GM18502 (cell line): ENCODE measurements at regions not wholly inside any gene's neighbourhood (a gene's known extent, or its start where the extent isn't known, plus 50 kb on each side); places are given as distances from the start of the nearest gene placed in this dataset.
A peak's percentile ranks its signal among the peaks of the same experiment; 100 is the strongest.
"Not testable (repeated sequence)": the region's sequence is repeated elsewhere in the genome, so short reads cannot be mapped to it uniquely, and the experiment has no call there.

Experiments
- ATAC-seq: cut with Tn5 transposase; IDR thresholded peaks from one replicate; pipeline ENCODE4 v1.9.1; 2021; ENCODE audit warnings: mild to moderate bottlenecking; ENCODE audit not compliant: unreplicated experiment, poor library complexity

DNA sequence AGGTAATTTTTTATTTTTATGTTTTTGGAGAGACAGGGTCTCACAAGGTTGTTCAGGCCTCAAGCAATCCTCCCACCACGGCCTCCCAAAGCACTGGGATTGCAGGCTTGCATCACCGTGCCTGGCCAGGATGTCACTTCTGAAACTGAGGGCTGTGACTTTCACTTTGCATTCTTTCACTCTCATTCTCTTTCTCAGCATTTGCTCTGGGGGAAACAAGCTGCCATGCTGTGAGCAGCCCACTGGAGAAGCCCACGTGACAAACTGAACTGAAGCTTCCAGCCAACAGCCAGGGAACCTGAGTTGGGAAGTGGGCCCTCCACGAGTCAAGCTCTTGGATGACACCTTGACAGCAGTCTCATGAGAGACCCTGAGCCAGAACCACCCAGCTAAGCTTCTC lies 109.4 kb downstream of the C5orf15 start:
- no peak for ATAC-seq

DNA sequence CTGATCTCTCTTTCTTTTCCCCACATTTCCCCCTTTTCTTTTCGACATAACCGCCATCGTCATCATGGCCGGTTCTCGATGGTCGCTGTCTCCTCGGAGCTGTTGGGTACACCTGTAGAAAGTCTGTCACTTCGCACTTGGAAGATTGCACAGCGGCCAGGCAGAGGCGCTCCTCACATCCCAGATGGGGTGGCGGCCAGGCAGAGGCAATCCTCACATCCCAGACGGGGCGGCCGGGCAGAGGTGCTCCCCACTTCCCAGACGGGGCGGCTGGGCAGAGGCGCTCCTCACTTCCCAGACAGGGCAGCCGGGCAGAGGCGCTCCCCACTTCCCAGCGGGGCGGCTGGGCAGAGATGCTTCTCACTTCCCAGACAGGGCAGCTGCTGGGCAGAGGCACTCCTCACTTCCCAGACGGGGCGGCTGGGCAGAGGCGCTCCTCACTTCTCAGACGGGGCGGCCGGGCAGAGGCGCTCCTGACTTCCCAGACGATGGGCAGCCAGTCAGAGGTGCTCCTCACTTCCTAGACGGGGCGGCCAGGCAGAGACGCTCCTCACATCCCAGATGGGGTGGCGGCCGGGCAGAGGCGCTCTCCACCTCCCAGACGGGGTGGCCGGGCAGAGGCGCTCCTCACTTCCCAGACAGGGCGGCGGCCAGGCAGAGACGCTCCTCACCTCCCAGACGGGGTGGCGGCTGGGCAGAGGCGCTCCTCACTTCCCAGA lies 110.7 kb downstream of the C5orf15 start:
- not testable (repeated sequence) for ATAC-seq

DNA sequence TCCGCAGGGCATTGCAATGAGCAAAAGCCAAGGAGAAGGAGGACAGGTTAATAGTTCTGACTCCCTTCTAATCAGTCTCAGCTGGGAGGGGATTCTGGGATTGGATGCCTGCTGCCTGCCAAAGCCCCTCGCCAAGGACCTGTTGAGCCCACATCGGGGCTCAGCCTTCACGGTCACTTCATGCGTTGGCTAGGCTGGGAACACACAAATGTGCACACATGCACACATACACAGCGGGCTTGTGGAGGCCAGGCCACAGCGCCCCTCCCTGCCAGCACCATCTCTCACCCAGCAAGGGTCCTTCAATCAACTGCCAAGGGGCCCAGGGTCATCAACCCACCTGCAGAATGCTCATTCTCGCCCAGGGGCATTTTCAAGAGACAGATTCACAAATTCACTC lies 113.9 kb downstream of the C5orf15 start:
- no peak for ATAC-seq

DNA sequence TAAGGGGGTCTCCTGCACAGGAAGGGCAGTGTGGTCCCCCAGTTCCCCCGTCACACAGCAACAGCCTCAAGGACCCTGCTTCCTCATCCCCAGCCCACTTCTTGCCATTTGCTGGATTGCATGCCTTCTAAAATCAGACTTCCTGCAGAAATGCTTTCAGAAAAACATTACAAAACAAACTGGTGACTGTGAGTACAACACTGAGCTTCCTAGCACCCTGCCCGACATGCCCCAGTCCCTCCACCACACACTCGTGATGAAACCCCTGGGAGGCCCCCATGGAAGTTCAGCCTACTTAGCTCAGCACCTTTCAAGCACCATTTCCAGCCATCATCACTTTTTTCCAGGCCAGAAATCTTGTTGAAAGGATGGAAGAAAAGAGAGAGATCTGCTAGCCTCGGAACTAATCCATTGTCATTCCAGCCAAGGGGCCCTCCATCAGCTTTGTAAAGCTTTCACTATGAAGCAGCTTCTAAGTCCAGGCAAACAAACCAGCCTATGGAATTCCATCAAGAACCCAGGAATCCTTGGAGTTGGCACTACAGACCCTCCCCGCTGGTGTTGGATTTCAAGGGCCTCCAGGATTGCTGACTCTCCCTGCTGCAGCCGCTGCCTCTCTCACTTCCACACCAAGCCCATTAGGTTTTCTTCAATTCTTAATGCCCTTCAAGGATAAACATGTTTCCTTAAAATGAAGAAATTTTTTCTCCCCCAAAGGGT lies 114.6 kb downstream of the C5orf15 start:
- no peak for ATAC-seq

GRCh38 chr5:133851521-133851920 lies 116.9 kb downstream of the C5orf15 start:
- no peak for ATAC-seq

GRCh38 chr5:133850811-133851210 lies 117.6 kb downstream of the C5orf15 start:
- ATAC-seq: no peak

- ATAC-seq: no peak
Observed at GRCh38 chr5:133849116-133849515, 119.3 kb downstream of the C5orf15 start.

DNA sequence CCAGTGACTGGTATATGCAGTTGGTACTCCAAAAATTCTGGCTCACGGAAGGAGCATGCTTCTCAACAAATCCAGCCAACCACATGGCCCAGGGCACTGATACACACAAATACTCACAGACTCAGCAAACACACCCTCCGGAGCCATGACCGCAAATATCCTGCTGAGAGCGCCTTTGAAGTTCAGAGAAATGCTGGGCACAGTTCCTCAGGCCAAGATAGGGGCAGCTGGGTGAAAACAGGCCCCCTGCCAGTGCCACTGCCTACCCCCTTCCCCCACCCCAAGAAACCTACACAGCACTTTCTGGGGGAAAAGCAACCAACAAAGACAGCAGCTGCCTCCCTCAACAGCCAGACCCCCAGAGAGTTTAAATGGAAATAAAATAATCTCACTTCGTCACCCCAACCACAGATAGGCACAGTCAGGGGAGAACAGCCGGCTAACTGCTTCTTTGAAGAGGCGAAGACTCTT lies 120.0 kb downstream of the C5orf15 start:
- ATAC-seq: no peak

GRCh38 chr5:133847886-133848285 lies 120.5 kb downstream of the C5orf15 start:
- ATAC-seq: no peak

DNA sequence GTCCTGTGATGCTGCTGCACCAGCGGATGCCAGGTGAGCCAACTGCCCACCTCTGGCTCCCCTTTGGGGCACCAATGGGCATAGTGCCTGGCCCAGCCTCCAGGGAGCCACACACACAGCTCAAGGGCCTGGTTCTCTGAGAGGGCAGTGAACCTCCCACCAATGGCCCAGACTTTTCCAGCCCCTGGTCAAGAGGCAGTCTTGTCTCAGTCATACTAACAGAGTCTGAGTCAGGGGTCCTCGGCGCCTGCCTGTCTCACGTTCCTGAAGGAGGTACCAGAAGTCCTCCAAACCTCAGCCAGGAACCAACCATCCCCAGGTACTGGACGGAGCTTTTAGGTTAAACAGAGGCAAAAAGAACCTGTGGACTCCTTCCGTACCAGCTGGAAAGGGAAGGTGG lies 121.1 kb downstream of the C5orf15 start:
- ATAC-seq: no peak

GRCh38 chr5:133846478-133847226 lies 121.8 kb downstream of the C5orf15 start:
- ATAC-seq: peak; percentile 70

DNA sequence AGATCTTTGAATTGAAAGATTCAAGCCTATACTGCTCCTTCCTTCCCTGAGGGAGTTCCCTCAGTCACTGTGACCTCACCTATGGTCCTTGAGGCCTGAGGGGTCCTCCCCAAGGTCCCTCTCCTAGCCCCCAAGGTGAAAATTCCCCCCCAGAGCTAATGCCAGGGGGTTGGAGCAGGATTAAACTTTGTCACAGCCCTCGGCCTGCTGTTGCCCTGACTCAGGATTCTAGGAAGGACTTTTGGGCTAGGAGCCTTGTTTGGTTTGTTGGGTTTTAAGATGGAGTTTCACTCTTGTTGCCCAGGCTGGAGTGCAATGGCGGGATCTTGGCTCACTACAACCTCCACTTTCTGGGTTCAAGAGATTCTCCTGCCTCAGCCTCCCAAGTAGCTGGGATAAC lies 123.2 kb downstream of the C5orf15 start:
- ATAC-seq: no peak

GRCh38 chr5:133844836-133845235 lies 123.6 kb downstream of the C5orf15 start:
- no peak for ATAC-seq

GRCh38 chr5:133843911-133844310 lies 124.5 kb downstream of the C5orf15 start:
- ATAC-seq: no peak

GRCh38 chr5:133842846-133843611 lies 125.4 kb downstream of the C5orf15 start:
- ATAC-seq: no peak

GRCh38 chr5:133841831-133842750 lies 126.3 kb downstream of the C5orf15 start:
- no peak for ATAC-seq

DNA sequence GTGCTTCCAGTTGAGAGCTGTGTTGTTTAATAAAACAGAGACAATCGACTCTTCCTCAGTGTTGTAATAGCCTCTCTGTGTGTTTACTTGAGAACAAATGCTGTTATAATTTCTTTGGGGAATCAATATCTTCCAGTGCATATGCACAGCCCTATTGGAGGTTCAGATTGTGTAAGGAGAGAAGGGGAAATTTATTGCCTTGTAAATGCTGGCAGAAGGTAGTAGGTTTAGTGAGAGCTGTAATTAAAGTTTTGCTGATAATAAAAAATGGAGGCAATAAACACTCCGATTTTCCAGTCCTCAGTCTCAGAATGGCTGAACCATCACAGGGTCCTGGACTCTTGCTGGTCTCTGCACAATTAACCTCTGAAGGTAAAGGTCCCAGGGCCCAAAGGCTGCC lies 128.3 kb downstream of the C5orf15 start:
- ATAC-seq: no peak

- ATAC-seq: no peak
Observed at GRCh38 chr5:133839721-133840120, 128.7 kb downstream of the C5orf15 start.

DNA sequence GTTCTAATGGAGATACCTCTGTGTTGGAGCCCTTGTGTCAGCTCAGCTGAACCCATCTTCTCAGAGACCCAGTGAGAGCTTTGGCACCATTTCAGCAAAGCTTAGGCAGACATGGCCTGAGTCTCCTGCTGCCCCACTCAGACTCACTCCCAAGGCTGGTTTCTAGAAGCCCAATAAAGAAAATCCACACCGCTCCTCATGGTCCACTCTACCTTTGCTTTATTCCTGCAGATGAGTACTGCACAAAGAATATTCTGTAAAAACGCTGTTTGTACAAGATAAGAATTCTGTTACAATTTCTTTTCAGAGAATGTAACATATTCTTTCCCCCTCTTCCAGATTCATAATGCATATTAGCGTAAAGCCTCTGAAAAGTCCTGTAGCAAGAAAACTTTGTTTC lies 129.3 kb downstream of the C5orf15 start:
- ATAC-seq: no peak
